Tongue (tissue), 1 donor: ENCODE measurements at regions not wholly inside any gene's neighbourhood (a gene's known extent, or its start where the extent isn't known, plus 50 kb on each side); places are given as distances from the start of the nearest gene placed in this dataset.

Source experiments
- DNase-seq: peaks from one replicate; pipeline ENCODE4 v3.0.0-alpha.2; 2015

GRCh38 chr11:112514011-112514740 is 253.5 kb upstream of the PLET1 start:
- DNase-seq, result no peak

DNA sequence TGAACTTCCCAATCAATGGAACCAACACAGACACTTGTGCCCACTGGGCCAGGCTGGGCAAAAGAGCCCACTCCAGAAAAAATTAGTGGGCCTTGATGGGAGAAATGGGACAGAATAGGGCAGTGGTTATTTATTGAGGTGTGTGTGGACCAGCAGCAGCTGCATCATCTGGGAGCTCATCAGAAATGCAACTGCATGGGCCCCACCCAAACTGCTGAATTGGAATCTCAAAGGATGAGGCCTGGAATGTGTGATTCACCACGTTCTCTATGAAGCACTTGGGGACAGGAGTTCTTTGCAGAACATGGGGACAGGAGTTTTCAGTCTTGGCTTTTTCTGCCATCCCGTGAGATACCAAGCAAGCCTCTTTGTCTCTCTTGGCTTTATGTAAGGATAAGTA is 255.6 kb upstream of the PLET1 start:
- no peak for DNase-seq

GRCh38 chr11:112516755-112517154 is 256.1 kb upstream of the PLET1 start:
- DNase-seq, result no peak

DNA sequence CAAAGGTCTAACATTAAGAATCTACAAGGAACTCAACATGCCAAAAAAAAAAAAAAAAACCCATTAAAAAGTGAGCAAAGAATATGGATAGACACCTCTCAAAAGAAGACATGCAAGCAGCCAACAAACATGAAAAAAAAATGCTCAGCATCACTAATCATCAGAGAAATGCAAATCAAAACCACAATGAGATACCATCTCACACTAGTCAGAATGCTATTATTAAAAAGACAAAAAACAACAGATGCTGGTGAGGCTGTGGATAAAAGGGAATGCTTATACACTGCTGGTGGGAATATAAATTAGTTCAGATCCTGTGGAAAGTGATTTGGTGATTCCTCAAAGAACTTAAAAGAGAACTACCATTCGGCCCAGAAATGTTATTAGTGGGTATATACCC is 257.7 kb upstream of the PLET1 start:
- no peak for DNase-seq

DNA sequence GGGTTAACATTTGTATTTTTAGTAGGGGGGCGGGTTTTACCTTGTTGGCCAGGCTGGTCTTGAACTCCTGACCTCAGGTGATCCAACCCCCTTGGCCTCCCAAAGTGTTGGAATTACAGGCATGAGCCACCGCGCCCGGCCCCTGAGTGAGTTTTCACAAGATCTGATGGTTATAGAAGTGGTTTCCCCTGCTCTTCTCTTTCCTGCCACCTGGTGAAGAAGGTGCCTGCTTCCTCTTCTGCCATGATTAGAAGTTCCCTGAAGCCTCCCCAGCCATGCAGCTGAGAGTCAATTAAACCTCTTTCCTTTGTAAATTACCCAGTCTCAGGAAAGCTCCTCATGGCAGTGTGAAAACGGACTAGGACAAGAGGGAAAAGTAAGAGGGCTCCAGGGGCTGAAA is 259.1 kb upstream of the PLET1 start:
- no peak for DNase-seq

GRCh38 chr11:112520354-112520753 is 259.7 kb upstream of the PLET1 start:
- DNase-seq, result no peak

GRCh38 chr11:112522536-112522935 is 261.9 kb upstream of the PLET1 start:
- no peak for DNase-seq

- no peak for DNase-seq
These were observed 262.4 kb upstream of the PLET1 start for GRCh38 chr11:112523031-112523430.

DNA sequence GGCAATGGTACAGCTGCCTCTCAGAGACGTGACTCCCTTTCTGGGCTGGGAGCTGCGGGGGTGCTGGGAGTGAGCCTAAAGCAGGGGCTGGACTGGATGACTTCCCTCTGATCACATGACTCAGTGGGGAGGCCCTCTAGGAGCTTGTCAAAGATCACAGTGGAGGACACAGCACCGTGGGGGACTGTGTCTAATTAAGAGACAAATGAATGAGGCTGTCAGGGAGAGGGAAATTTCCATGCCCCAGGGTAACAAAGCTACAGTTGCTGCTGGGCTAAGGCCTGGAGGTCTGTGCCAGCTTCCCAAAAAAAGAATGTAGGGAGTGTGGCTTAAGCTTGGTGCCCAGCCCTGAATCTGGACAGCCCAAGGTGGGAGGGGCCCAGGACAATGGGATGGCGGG is 262.8 kb upstream of the PLET1 start:
- DNase-seq, result peak; percentile 70

DNA sequence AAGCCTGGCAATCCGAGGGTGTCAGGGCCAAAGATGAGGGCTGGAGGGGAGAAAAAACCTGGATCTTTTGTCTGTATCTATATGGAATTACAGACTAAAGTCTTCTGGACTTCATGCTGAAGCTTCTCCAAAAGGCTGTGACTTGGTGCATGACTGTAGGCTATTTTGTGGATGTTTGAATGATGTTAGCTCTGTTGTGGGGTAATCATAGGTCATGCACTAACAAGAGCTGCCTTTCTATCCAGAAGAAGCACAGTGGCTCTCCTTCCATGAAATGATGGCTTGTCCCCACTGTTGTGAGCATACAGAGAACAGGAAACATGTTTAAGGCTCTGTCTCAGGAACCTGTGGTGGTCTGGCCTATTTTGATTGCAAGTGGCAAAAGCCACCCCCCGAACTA is 263.3 kb upstream of the PLET1 start:
- no peak for DNase-seq

GRCh38 chr11:112524798-112525197 is 264.1 kb upstream of the PLET1 start:
- DNase-seq, result peak; percentile 55

GRCh38 chr11:112525270-112525669 is 264.6 kb upstream of the PLET1 start:
- DNase-seq, result peak; percentile 37

- peak; percentile 20 for DNase-seq
These were observed 265.4 kb upstream of the PLET1 start for GRCh38 chr11:112525844-112526590.

DNA sequence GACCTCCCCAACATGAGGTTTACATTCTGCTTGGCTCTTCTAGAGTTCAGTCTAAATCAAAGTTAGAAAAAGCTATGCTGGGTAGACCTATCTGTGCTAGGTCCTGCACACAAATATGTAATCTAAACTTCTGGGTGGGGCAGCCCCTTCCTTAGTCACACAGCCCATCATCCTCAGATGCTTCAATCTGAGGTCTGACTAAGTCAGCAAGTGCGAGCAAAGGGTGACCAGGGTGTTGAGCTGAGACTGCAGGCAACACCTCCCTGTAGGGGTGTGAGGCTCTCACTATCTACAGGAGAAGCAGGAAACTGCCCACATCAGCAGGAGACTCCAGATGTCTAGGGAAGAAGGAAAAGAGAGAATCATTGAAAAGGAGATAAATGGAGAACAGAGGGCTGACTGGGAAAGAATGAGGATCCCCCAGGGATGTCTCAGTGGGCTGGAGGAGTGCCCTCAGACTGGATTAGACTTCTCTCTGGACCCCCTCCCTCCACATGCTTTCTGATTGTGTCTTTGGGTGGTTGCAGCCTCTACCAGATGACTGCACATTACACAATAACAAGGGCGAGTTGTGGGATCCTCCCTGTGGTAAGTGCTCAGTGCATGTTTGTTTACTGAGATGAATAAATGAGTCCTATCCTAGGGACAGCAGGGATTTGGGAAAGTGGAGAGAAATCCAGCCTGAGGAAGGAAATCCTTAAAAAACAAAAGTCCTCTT is 266.2 kb upstream of the PLET1 start:
- DNase-seq, result no peak

DNA sequence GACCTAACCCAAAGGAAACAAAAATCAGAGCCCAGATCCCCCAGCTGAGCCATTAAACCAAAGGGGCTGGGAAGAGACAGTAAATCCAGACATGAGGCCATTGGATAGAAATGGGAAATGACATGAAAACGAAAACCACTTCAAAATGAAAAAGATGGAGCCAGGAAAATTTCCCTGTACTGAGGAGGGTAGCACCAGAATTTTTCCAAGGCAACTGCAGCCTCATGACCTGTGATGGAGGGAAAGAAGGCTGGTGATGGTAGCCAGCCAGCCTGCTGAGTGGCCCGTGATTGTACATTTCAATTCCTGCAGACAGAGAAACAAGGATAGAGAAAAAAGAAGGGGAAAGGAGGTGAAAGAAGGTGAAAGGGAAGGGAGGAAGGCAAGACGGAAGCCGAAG is 268.4 kb upstream of the PLET1 start:
- no peak for DNase-seq

GRCh38 chr11:112532506-112532905 is 271.8 kb upstream of the PLET1 start:
- no peak for DNase-seq

GRCh38 chr11:112533682-112534081 is 273.0 kb upstream of the PLET1 start:
- no peak for DNase-seq

DNA sequence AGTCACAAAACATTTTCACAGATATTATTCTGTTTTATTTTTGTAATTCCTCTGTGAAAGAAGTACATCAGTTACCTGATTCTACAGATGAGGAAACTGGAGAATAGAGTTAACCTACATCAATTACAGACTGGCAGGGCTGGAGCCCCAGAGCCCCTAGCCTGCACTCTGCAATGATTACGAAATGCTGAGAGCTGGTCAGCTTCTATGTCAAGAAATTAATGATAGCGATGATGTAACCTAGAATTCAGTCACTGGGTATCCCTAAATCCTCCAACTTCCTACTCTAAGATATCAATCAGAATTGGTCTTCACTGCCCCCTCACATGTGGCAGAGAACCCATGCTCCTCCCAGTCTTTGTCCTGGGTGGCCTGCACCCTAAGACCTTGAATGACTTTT is 273.5 kb upstream of the PLET1 start:
- no peak for DNase-seq

GRCh38 chr11:112537026-112537425 is 276.4 kb upstream of the PLET1 start:
- no peak for DNase-seq

DNA sequence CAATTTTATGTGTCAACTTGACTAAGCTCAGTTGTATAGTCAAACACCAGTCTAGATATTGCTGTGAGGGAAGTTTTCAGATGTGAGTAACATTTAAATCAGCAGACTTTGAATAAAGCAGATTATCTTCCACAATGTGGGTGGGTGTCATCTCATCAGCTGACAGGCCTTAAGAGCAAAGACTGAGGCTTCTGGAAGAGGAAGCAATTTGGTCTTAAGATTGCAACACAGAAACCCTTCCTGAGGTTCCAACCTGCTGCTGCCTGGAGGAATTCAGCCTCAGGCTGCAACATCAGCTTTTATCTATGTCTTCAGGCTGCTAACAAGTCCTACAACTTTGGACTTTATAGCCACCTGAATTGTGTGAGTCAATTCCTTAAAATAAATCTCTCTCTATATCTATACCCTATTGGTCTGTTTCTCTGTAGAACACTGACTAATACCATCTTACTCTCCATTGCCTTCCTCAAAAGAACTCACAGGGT is 277.2 kb upstream of the PLET1 start:
- DNase-seq, result no peak

DNA sequence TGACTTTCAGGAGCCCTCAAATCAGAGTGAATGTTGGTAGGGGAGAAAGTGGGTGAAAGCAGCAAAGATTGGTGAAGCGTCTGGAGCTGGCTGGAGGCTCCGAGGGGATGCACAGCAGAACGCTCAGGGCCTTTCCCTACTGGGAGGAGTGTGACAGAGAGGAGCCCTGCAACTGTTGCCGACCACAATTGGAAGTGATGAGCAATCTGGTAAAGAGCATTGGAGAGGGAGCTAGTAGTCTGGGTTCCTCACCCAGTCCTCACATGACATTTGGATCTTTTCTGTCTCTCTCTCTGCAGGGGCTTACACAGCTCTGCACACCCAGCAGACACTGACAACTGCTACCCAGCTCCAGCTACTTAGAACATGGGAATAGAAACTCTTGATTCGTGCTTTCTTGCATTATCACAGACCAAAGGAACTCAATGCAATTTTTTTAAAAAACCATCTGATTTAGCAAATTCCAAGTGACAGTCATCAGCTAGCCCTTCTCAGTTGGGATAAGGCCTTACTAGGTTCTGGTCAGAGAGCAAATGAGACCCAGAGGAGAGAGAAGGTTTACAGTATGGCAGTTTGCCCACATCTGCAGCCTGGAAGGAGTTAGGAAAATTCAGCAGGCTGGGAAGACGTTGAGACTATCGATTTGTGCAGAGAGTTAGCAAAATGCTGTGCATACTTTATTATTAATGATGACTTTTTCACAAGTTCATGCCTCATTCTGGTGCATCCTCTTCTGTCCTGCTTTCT is 278.0 kb upstream of the PLET1 start:
- DNase-seq, result no peak

- peak; percentile 77 for DNase-seq
These were observed 278.6 kb upstream of the PLET1 start for GRCh38 chr11:112539281-112539555.

DNA sequence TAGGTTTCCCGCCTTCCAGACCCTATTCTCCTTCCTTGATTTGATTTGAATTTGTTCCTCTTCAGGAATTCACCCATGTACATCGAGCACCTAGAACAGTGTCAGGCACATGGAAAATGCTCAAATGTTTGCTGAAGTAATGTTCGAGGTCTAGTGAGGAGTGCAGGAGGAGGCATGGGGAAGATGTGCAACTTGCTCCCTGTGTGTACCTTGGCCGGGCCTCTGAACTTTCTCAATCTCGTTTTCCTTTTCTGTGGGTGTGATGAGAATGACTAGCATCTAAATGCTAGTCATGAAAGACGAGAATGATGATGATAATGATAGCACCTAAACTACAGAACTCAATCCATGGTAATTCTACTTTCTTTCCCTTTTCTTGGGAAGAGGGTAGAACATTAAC is 279.1 kb upstream of the PLET1 start:
- no peak for DNase-seq
